Limb (tissue), 2 donors: ENCODE measurements at regions not wholly inside any gene's neighbourhood (a gene's known extent, or its start where the extent isn't known, plus 50 kb on each side); places are given as distances from the start of the nearest gene placed in this dataset.

Experiments used
- DNase-seq, 2 donors: peaks; one replicate each; pipeline ENCODE4 v3.0.0-alpha.2; 2016; ENCODE audit errors: extremely low spot score in 2 of 2

DNA sequence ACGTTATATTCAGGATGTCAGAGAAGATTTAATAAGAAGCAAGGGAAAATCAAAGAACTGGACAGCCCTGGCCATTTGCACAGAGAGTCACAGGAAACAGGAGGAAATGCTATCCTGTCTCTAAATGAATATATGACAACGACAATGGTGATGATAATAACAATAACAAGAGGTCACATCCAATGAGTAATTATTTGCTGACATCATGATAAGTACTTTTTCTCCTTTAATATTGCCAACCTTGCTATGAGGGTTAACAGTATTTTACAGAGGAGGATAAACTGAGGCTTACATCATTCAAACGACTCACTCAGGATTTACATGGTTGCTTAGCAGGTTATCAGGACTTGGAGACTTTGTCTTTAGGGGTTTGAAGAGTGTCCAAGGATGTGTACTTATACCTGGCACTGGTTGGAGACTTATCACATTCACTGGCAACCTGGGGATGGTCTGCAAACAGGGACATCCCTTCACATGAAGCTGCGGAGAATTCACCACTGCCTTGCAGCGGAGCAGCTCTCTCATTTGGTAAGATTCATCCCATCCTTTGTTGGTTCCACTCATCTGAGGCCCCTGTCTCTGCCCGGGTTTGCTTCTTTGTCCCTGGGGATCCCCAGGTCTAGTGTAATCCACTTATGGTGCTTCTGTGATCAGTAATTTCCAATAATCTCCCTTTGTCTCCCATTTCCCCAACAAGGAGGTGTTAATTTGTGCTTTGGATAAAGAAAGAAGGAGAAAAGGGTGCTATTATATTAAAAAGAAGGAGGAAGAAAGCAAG, 637.8 kb downstream of the BCL11B start:
- DNase-seq = no peak

DNA sequence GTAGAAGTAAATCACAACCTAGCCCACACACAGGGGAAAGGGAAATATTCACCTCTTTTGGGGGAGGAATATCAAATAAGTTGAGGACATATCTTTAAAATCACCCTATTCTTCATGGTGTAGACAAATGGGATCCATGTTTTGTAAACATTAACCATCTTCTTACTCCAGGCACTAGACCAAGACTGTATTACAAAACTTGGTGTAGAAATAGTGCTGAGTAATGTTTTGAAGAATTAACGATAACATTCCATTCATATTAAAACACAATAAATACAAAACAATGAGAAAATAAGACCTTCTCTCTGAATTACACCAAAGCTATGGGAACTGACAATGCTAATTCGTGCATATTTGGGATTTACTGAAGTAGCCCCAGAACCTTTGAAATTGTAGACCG, 633.6 kb downstream of the BCL11B start:
- no peak for DNase-seq

DNA sequence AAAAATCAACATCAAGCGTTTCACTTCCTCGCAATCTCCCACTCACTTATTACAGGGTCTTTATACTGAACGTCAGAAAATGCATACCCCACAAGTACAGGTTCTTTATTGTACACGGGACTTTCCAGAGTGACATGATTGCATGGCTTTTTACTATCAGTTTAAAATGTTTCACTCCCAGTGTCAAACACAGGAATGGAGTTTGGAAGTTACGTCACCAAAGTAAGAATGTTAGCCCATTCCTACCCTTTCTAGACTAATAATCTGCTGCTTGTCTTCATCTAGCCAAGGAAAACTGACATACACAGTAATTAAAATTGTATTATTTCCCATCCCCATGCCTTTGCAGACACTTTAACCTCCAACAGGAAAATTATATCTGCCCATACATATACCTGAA, 624.2 kb downstream of the BCL11B start:
- no peak for DNase-seq

DNA sequence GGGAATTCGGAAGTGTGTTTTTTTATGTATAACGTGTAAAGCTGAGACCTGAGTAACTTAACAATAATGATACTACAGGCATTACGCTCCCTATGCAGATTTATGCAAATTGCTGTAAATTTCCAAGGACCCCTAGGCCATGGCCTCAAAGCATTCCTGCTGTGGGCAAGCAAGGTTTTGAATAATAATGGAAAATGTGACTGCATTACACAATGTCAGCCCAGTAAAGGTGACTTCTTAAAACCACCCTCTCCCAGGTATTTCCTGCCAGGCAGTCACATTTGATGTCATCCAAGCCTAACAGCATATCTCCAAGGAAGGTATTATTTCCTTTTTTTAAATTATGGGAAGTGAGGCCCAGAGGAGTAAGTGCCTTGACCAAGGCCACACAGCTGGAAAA, 621.0 kb downstream of the BCL11B start:
- DNase-seq = no peak

DNA sequence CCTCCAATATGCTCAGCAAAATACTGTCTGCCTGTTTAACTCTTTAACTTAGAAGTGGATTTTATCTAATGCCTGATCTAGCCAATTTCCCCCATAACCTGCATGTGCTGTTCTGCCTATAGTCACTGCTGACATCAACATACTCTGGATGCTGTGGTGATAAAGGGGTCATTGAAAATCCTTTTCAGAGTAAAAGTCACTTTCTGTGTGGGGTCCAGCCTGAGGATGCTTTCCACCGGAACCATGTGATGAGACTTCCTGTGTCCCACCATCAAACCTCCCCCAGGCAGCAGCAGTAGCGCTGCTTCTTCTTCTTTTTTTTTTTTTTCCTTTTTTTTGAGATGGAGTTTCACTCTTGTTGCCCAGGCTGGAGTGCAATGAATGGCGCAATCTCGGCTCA, 607.0 kb downstream of the BCL11B start:
- no peak for DNase-seq

DNA sequence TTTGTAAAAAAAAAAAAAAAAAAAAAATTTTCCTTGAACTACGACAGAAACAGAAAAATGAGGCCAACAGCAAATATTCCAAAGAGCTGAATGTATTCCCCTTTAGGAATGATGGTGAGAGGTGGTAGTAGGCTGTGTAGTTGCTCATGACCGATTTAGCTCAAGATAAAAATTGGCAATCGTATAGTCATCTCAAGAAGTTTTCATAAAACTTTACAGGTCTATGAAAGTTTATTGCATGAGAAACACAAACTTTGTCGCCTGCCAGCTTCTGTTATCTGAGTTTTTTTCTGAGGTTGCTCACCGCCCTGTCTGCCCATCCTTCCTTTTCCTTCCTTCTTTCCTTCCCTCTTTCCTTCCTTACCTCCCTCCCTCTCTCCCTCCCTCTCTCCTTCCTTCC, 605.5 kb downstream of the BCL11B start:
- DNase-seq = no peak

DNA sequence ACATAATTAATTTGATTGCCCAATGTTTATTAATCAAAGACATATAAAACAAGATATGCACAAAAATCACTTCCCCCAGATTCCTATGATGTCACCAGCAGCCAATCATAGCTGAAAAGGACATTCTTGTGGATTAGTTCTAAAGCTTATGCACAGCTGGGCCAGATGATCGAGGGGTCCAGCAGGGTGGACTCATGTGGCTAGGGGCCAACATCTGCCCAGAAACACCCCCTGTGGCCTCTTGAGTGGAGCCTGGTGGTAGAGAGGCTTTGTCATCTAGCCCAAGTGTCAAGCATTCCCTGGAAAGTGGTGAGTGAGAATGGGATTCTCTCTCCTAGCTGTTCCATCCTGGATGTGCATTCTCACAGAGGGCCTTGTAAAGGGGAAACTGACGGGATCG, 590.0 kb downstream of the BCL11B start:
- peak; percentile 42 to 57 for DNase-seq

DNA sequence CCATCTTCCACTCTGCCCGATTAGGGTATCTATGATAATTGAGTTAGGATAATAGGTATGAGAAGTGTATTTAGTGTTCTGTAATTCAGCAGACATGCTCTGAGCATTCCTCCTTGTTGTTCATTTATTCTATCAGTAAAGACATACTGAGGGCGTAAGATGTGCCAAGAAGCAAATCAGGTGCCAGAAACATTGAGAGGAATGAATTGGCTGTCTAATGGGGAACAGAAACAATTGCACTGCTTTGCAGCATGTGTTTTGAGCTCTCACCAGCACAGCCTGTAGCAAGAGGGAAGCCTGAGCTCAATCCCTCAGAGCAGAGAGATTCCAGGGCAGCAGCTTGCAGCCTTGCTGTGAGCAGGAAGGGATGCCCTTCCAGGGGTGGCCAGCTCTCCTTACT, 589.3 kb downstream of the BCL11B start:
- DNase-seq = peak in 1 of 2 donors; percentile 39

DNA sequence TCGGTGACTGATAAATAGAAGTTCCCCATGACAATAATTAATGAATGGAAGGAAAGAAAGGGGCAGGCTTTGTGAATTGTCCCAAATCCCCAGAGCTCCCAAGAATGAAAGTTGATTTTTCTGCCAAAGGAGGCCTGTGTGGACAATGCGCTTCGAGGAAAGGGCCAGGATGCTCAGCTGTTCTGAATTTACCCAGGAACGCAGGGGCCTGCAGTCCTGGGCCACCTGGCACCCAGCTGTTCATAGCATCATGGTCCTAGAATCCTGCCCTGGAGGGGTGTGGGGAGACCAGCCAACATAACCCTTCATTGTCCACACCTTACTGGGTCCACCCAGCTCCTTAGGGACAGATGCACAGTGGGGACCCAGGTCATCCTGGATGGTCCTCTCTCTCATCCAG, 587.5 kb downstream of the BCL11B start:
- DNase-seq = peak; percentile 44 to 57

DNA sequence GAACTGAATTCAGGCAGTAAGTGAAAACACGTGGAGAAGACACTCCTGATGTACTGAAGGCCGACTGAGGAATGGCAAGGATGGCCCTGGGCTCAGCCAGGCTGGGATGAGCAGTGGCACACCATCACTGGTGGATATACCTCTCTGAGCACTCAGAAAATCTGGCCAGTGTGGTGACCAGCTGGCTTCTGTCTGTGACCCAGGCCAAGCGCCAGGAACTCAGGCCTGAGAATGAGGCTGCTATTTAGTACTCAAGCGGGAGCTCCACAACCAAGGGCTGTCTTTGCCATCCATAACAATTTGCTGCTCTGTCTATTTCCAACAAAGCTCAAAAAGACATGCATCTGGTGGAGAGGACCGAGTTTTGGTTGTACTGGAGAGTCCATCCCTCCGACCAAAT, 586.3 kb downstream of the BCL11B start:
- DNase-seq = no peak

DNA sequence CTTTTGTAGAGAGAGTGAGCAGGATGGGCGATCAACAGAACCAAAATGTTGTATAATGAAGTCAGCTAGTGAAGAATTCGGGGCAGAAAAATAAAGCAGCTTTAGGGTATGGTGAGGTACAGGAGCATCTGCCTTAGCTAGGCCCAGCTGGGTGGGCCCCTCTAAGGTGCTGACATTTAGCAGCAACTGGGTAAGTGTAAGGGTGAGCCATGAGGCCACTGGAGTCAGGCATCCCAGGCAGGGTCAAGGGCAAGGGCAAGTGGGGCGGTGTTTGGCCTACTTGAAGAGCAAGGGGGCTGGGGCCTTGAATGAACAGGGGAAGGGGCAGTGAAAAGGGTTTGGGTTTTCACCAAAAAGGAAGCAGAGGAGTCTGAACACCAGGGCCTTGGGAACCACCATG, 583.6 kb downstream of the BCL11B start:
- no peak for DNase-seq

DNA sequence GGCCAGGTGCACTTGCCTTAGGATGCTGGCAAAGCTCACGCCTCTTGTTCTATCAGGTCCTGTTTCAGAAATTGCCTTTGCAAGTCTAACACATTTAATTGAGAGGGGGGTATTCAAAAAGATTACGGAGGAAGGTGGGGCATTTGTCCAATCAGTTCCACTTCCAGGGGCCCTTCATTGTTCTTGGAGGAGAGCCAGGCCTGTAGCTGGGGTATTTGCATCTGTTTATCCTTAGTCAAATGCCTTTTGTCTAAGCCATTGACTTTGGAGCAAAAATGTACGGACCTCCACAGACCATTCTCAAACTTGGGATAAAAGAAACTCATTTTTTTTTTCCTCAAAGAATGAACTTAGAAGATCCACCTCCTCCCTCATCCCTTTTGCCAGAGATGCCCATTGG, 582.0 kb downstream of the BCL11B start:
- no peak for DNase-seq

DNA sequence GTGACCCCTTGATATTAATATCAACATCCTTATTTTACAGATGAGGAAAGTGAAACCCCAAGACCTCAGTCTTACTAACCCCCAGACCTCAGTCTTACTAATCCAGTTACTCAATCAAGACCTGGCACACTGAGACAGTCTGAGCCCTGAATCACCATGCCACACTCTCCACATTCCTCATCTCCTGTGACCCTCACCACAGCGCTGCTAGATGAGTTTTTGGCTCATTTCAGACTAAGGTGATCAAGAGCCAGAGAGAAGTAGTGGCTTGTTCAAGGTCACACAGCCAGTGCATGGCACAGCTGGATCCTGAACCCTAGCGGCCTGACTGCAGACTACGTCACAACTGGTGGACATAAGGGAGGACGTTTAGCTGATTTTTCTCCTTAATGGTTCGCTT, 579.2 kb downstream of the BCL11B start:
- no peak for DNase-seq

DNA sequence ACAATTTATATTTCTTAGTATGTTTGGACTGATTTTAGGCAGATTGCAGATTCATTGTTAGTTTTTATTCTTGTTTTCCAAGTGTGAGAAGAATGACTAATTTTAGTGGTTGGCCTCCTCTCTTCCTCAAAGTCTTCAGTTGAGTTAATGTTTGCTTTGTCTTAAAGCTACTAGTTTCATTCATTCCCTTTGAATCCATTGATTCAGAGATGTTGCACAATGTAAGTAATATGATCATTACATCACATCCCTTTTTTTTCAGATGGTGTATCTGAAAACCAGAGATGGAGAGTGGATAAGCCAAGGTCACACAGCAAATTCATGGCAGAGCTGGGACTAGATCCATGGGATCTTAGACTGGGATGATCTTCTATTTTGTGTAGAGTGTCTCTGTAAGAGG, 577.5 kb downstream of the BCL11B start:
- no peak for DNase-seq

DNA sequence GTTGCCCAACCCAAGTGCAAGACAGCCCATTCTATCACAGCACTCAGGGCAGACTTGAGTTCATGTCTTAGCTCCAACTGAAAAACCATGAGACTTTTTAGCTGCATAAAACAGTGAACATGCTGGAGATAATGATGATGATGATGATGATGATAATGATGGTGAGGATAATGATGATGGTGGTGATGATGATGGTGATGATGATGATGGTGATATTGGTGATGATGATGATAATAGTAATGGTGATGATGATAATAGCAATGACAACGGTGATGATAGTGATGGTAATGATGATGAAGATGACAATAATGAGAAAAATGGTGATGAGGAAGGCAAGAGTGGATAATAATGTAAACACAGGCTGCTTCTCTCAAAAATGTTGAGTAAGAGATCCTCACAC, 576.2 kb downstream of the BCL11B start:
- DNase-seq = no peak

DNA sequence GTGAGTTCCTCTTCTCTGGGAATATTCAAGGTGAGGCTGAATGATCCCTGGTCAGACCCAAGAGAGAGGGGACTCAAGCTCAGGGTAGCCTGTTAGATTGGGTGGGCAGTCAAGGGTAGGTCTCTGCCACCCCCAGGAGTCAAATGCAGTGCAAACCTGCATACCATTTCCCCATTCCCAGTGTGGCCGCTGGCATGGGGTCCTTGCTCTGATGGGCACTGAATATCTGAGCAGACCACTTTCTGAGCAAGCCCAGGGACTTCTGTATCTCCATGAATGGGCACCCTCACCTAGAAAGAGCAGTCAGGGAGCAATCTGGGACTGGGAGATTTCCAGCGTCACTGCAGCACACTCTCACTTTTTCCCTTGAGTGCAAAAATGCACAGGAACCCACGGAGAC, 573.7 kb downstream of the BCL11B start:
- DNase-seq = no peak

DNA sequence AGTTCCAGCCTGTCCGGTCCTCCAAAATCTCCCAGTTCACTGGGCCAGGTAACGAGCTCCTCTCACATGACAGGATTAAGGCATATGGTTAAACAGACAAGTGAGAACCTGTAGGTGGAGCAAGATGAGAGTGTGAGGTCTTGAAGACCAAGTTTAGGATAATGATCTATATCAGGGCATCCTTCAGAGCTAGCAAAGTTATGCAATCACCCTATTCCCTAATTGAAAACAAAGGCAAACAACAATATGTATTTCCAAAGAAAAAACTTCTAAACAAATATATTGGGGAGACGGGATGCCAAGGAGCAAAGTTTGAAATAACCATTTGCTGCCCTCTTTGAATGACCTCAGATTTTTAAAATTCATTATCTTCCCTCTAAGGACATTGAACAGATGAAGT, 571.2 kb downstream of the BCL11B start:
- DNase-seq = no peak

DNA sequence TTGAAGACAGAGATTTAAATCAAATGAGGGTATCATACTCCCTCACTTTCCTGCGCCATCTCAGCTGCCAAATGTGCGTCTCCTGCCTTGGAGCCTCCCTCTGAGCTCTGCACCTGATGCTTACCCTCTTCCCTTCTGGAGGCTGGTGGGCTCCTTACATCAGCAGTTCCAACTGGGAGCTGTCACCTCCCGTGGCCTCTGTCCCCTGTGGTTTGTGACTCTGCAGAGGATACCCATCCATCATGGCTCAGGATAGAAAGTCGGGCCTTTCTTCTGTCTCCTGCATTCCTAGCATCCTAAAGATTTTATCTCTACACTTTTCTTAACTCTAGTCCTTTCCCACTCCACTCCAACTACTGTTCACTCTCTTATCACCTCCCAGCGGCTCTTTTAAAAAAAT, 570.6 kb downstream of the BCL11B start:
- DNase-seq = no peak

DNA sequence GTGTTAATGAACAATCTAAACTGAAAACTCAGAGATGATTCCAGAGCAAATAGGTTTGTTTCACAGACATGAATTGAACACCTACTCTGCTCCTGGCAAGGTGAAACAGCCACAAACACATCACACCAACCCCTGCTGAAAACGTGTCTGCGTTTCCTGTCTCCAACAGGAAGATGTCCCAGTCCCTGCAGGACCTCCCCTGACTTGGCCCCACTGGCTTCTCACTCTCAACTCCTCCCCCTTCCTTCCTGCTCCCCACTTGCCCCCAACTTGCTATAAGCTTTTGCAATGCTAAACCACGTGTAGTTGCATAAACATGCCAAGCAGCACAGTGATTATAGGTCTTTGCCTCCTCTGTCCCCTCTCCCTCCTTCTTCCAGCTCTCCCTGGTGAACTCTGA, 567.6 kb downstream of the BCL11B start:
- DNase-seq = no peak

DNA sequence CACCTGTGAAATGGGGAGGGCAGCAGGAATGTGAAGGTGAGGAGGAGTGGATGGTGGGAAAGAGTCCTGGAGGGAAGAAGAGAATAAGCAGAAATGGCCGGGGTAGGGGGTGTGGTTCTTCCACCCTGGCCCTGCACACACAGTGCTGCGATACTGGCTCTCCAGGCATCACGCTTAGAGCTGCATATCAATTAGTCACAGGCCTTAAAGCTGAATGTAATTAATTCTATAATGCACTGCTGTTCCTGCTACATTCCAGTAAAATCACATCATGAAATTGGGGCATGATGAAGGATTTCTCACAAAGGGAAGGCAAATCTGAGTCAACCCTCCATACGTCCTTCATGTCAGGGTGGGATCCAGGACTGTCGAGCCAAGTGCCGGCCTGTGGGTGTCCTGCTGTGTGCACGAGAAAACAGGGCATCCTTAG, 566.1 kb downstream of the BCL11B start:
- DNase-seq = no peak

DNA sequence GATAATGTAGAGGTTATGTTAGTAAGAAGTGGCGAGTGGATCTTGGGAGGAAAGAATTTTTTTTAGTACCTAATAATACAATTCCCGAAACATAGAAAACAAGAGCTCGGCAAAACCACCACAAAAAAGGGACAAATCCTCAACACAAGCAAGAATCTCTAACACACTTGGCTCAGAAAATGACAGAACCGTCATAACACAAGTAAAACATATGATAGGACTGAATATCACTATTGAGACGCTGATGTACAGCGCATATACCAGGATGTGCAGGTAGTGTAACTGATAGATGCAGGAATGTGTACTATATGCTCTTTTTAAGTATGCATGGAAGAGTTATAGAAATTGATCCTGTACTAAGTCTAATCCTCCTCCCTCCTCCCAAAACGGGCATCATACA, 564.5 kb downstream of the BCL11B start:
- DNase-seq = no peak

DNA sequence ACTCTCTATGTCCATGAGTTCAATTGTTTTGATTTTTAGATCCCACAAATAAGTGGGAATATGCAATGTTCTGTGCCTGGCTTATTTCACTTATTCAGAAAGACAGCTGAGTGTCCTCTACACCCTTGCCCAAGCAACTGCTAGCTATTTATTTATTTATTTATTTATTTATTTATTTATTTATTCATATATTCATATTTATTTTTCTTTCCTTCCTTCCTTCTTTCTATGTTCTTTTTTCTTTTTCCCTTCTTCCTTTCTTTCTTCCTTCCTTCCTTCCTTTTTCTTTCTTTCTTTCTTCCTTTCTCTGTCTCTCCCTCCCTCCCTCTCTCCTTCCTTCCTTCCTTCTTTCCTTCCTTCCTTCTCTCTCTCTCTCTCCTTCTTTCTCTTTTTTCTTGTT, 563.4 kb downstream of the BCL11B start:
- no peak for DNase-seq

DNA sequence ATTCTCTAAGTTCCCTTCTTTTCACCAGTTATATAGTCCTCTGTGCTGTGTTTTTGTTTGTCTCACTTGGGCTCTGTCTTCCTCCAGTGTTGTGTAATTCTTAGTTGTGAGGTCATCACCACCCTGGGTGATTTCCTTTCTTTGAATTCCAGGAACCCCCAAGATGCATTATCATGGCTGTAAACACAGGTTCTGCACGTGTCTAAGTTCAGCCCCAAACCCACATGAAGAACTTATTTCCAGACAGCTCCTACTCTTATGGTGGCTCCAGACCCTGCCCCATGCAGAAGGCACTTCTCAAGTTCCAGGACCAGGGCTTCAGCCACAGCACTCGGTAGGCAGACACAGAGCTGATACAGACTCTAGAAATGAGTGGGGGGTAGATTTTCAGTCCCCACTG, 560.5 kb downstream of the BCL11B start:
- no peak for DNase-seq
